ENCODE measurements at regions not wholly inside any gene's neighbourhood (a gene's known extent, or its start where the extent isn't known, plus 50 kb on each side); places are given as distances from the start of the nearest gene placed in this dataset.
"Not testable (repeated sequence)": the region's sequence is repeated elsewhere in the genome, so short reads cannot be mapped to it uniquely, and the experiment has no call there.

DNA sequence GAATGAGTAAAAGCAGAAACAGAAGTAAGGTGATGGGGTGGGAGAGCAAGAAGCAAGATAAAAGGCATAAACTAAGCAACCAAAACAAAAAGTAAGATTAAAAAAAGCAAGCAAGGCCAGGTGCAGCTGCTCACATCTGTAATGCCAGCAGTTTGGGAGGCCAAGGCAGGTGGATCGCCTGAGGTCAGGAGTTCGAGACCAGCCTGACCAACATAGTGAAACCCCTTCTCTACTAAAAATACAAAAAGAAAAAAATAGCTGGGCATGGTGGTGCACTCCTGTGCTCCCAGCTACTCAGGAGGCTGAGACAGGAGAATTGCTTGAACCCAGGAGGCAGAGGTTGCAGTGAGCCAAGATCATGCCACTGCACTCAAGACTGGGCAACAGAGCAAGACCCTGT is 90.6 kb downstream of the PPIAL4G start:
- ATAC-seq; DNase-seq; H3K27ac ChIP-seq; H3K36me3 ChIP-seq; intact Hi-C loops (cut with DNase I); H3K9me3 ChIP-seq; H3K27me3 ChIP-seq; H3K4me3 ChIP-seq; H3K4me1 ChIP-seq: not testable (repeated sequence)

GRCh38 chr1:148391323-148391722 is 91.8 kb downstream of the PPIAL4G start:
- H3K4me1 ChIP-seq; H3K36me3 ChIP-seq; H3K4me3 ChIP-seq; ATAC-seq; H3K9me3 ChIP-seq; intact Hi-C loops (cut with DNase I); H3K27ac ChIP-seq; DNase-seq; H3K27me3 ChIP-seq: not testable (repeated sequence)

GRCh38 chr1:148389027-148389339 is 94.1 kb downstream of the PPIAL4G start:
- H3K4me3 ChIP-seq: peak overlapping the region; percentile 63
- TF ChIP-seq, protein P1, sequence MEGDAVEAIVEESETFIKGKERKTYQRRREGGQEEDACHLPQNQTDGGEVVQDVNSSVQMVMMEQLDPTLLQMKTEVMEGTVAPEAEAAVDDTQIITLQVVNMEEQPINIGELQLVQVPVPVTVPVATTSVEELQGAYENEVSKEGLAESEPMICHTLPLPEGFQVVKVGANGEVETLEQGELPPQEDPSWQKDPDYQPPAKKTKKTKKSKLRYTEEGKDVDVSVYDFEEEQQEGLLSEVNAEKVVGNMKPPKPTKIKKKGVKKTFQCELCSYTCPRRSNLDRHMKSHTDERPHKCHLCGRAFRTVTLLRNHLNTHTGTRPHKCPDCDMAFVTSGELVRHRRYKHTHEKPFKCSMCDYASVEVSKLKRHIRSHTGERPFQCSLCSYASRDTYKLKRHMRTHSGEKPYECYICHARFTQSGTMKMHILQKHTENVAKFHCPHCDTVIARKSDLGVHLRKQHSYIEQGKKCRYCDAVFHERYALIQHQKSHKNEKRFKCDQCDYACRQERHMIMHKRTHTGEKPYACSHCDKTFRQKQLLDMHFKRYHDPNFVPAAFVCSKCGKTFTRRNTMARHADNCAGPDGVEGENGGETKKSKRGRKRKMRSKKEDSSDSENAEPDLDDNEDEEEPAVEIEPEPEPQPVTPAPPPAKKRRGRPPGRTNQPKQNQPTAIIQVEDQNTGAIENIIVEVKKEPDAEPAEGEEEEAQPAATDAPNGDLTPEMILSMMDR (IDR thresholded peaks at IDR 0.05): no peak
- intact Hi-C loops (cut with DNase I): no loop called here

GRCh38 chr1:148388260-148389026 is 94.7 kb downstream of the PPIAL4G start:
- Histone ChIP-seq H3K36me3 (no peaks in the 10 kb centered on the region), H3K27me3 (no peaks in the 10 kb centered on the region), H3K4me1 (no peaks in the 10 kb centered on the region), H3K9me3 (no peaks in the 10 kb centered on the region), H3K27ac (peak overlapping the region; percentile 96), H3K4me3 (peak overlapping the region; percentile 63)
- peak; percentile 97 for ATAC-seq
- intact Hi-C loops (cut with DNase I): no loop called here
- TF ChIP-seq, protein P1 (IDR thresholded peaks at IDR 0.05): no peak
- peak; percentile 93 for DNase-seq

More at GRCh38 chr1:148389027-148389339, 94.1 kb downstream of the PPIAL4G start:
- H3K27me3 ChIP-seq: no peaks in the 10 kb centered on the region
- H3K4me1 ChIP-seq: no peaks in the 10 kb centered on the region
- H3K36me3 ChIP-seq: no peaks in the 10 kb centered on the region
- ATAC-seq (no peak), DNase-seq (no peak)
- no peaks in the 10 kb centered on the region for H3K9me3 ChIP-seq
- H3K27ac ChIP-seq: peak overlapping the region; percentile 96

DNA sequence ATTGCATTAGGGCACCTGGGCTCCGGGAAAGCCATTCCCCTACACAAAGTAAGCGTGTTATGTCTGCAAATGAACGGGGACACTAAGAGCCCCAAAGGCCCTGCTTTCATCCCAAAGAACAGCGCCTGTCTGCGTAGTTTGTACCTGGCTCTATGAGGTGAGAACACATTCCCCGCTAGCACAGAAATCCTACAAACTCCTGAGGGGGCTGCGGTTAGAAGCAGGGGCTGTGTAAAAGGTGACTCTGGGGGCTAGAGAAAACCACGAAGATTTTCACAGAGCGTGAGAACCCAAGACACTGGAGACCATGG is 95.2 kb downstream of the PPIAL4G start:
- ATAC-seq; H3K27me3 ChIP-seq; H3K4me1 ChIP-seq; H3K9me3 ChIP-seq; H3K36me3 ChIP-seq; intact Hi-C loops (cut with DNase I); DNase-seq: not testable (repeated sequence)
- H3K27ac ChIP-seq: peak overlapping the region; percentile 96
- H3K4me3 ChIP-seq: peak overlapping the region; percentile 63

DNA sequence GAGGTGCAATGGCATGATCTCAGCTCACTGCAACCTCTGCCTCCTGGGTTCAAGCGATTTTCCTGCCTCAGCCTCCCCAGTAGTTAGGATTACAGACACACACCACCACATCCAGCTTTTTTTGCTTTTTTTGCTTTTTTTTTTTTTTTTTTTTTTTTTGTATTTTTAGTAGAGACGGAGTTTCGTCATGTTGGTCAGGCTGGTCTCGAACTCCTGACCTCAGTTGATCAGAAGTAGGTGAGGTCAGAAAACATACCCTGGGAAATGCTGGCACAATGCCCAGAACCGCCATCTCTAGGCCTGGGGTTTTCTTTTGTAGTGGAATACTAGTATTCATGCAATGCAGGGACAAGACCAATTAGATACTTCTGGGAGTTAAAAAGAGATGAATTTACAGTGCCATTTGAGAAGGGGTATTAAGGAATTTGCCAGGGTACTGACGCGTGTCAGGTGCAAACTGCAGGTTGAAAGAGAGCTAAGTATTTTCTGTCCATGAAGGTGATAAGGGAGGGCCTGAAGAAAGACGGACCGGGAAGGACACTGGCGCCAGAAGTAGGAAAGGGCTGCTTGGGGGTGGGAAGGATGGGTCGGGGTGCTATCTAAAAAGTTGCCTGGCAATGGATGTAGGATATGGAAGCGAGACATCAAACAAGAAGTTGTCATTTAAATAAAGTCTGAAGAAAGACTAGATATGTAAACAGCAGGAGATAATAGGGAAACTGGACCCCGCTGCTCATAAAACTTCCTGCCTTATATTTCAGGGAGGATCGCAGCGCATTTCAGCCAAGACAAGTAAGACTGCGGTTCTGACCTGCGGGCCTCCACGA is 95.8 kb downstream of the PPIAL4G start:
- H3K36me3 ChIP-seq; H3K4me1 ChIP-seq; H3K4me3 ChIP-seq; intact Hi-C loops (cut with DNase I); DNase-seq; ATAC-seq; H3K9me3 ChIP-seq; H3K27me3 ChIP-seq; H3K27ac ChIP-seq: not testable (repeated sequence)

- ATAC-seq: no peak
- no peak overlapping the region for H3K27ac ChIP-seq
- TF ChIP-seq, protein P1 (IDR thresholded peaks at IDR 0.05): no peak
- H3K36me3 ChIP-seq: no peaks in the 10 kb centered on the region
- no peaks in the 10 kb centered on the region for H3K27me3 ChIP-seq
- intact Hi-C loops (cut with DNase I): no loop called here
- no peak for DNase-seq
- H3K9me3 ChIP-seq: no peaks in the 10 kb centered on the region
- no peaks in the 10 kb centered on the region for H3K4me1 ChIP-seq
- no peak overlapping the region for H3K4me3 ChIP-seq
Observed at GRCh38 chr1:148386617-148387016, 96.5 kb downstream of the PPIAL4G start.

GRCh38 chr1:148386031-148386398 is 97.1 kb downstream of the PPIAL4G start:
- intact Hi-C loops (cut with DNase I); H3K4me3 ChIP-seq; H3K9me3 ChIP-seq; H3K4me1 ChIP-seq; ATAC-seq; DNase-seq; H3K27me3 ChIP-seq; H3K27ac ChIP-seq; H3K36me3 ChIP-seq: not testable (repeated sequence)
